NCI-H2227 (cell line): ENCODE measurements at regions not wholly inside any gene's neighbourhood (a gene's known extent, or its start where the extent isn't known, plus 50 kb on each side); places are given as distances from the start of the nearest gene placed in this dataset.

Experiments
- DNase-seq: peaks from one replicate; lab custom pipeline; 2025; ENCODE audit not compliant: unreplicated experiment; lab: John Stamatoyannopoulos, UW

DNA sequence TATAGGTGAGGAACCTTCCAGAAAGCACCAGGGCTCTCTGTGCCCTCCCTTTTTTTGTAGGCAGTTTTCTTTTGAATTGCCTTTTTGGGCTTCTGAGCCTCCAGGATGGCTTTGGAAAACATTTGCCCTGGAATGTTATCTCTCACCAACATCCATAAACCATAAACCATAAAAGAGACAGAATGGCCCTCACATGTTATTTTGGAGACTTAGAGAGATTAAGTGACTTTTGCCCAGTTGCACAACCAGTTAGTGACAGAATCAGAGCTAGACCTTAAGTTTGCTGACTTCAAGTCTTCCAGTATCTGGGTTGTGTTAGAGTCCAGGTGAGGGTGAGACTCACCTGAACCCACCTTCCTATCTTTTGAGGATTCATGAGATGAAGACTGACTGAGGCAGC lies 153.0 kb upstream of the STX18 start:
- DNase-seq = no peak

- peak; percentile 19 for DNase-seq
Observed at GRCh38 chr4:4694296-4694772, 152.5 kb upstream of the STX18 start.

DNA sequence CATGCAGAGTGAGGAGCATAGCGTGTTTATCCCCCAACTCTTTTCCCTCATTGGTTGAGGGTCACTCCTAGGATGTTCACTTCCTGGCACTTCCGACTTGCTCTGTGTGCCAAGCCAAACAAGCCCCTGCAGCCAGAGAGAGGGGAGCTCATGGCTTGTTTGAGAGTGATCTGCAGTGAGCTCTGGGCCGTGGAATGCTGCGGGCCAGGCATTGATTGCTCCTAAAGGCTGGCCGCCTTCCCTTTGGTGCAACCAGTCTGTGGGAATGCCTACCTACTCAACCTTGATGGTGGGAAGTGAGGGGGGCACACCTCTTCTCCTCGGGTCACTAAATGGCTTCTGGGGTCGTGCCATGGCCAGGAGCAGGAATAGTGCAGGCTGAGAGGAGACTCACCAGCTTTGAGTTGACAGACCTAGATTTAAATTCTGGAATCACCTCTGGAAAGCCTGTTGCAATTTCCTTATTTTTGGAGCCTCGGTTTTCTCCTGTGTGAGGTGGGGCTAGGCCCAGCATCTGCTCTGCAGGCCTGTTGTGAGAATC lies 152.0 kb upstream of the STX18 start:
- no peak for DNase-seq

DNA sequence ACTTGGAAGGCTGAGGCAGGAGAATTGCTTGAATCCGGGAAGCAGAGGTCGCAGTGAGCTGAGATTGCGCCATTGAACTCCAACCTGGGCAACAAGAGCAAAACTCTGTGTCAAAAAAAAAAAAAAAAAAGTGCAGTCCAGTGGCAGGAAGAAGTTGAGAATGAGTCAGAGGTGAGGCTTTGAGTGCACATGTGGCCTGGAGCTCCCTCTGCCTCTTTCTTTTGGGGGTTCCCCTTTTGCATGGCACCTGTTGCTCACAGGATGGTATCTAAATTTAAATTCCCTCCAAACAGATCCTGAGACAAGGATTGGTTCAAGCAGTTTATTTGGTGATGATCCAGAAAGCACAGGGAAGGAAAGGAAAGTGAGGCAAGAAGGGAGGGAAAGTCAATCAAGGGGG lies 151.4 kb upstream of the STX18 start:
- no peak for DNase-seq

DNA sequence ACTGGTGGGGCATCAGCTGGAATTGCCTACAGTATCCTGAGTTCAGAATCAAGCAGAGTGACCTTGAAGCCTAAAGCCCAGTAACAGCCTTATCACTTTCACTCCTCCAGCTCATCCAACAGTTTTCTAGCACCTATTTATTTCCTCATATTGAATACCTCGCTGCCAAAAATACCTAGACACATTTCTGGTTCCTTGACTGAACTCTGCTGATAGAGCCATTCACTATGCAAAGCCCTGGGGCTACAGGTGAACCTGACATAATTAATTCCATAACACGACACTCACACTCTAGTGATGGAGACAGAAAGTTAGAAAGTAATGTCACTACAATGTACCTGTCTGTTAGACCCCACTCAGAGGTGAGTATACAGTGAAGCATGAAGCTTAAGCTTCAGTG lies 149.0 kb upstream of the STX18 start:
- no peak for DNase-seq

- DNase-seq = no peak
Observed at GRCh38 chr4:4689694-4690440, 148.0 kb upstream of the STX18 start.

- no peak for DNase-seq
Observed at GRCh38 chr4:4687935-4688727, 146.3 kb upstream of the STX18 start.

DNA sequence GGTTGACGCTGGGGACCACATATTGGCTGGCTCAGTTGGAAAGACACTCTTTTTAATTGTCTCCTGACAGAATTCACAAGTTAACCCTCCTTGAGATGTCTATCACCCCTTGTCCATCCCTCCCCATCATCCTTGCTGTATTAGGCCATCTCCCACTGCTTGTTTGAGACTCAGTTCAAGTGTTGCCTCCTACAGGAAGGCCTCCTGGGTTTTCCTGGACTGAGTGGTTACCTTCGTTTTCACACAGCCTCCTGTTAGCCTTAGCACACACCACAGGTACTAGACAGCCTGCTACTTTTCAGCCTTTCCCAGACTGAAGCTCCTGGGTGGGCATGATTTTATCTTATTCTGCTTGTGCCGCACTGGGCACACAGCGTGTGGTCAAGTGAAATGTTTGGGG lies 145.3 kb upstream of the STX18 start:
- DNase-seq = no peak

GRCh38 chr4:4685810-4686795 lies 144.3 kb upstream of the STX18 start:
- no peak for DNase-seq

DNA sequence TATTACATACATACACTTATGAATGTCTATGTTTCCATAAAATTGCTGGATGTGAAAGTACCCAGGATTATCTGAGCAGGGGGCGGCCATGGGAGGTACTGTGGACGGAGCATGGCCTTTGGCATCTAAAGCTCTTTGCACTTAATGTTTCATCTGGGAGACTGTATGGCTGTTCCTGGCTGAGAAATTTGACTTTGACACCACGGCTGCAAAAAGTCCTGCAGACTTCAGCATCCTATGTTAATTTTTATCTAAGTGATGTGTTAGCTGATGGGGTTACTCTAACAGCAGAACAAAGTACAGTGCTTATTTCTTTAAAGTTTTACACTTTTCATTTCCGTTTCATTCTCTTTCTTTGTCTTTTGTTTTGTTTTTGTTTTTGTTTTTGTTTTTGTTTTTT lies 139.8 kb upstream of the STX18 start:
- no peak for DNase-seq

GRCh38 chr4:4680758-4681157 lies 138.9 kb upstream of the STX18 start:
- DNase-seq = no peak

DNA sequence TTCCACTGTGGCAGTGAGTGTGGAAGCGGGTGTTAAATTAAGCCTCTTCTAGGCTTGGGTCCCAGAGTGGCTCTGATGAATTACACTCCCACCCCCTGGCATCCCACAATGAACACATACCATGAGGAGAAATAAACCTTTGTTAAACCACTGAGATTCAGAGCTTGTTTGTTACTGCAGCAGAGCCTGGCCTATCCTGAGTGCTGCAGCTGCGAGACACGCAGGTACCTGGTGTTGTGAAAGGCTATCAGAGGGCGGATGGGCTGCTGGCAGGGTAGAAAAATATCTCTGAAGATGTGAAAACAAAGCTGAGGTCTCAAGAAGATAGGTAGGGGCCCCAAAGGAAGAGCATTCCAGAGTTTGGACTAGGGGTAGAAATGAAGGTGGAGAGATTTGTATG lies 138.4 kb upstream of the STX18 start:
- no peak for DNase-seq

DNA sequence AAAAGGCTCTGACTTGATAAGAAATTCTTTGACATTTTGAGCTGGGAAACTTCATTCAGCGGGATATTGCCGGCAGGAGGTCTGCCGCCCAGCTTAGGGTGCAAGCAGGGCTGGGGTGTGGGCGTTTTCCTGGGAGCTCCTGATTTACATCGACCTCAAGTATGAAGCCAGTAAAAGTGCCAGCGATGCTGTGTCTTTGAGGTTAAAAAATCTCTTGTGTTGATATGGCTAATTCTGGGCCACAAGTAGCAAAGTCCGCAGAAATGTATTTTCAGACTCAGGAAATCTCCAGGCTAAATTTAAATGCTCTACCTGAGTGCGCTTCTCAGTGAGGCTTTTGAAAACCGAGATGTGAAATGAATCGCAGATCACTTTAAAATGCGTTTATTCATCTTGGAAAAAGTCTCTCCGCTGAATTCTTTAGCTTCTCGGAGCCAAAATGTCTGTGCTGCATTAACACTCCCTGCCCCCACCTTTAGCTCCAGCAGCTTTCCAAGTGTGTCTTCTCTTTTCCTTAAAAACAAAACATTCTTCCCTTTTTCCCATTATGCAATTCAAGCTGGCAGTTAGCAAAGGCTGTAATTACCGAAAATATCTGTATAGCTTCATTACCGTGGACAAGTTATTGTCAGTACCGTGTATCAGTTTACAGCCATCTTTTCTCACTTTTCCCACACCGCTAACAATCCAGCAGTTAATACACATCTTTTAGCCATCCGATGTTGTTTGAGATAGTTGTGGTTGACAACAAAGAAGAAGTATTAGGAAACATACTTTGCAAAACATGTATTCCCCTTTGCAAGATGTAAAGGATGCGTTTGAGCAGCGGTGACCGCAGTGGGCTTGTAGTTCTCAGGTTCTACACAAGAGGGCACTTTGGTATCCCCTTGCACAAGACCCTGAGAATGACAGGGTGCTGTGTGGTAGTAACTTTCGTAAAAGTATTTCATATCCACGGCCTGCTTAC lies 136.0 kb upstream of the STX18 start:
- DNase-seq = peak; percentile 22

DNA sequence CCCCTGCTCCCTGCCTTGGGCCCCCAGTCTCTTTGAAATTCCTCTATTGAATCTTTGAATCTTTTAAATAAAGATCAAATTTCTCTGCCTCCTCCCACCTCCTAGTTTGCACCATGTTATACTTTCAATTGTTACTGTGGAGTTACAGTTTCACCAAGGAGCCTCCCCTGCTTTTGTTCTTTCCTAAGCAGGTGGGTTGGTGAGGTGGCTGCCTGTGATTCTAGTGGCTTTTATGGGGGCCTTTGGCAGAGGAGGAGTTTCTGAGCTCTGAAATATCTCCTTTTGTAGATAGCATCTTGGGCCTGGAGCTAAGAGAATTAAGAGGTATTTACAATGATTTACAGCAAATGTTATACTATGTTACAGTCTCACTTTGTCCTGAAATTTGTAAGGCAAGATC lies 133.8 kb upstream of the STX18 start:
- no peak for DNase-seq

DNA sequence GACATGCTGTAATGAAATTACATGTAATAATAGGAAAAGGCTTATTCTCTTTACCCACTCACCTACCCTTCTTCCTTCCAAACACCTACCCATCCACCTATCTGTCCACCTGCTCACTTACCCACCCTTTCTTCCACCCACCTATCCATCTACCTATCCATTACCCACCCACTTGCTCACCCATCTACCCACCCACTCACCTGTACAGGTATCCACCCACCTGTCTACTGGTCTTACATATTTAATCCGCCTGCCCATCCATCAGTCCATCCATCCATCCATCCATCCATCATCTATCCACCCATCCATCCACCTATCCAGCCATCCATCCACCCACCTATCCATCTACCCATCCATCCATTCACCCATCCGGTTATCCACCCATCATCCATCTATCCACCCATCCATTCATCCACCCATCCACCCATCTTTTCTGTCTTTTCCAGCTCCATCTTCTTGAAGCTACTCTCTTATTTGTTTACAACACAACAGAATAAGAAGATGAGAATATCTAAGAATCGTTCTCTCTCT lies 133.3 kb upstream of the STX18 start:
- no peak for DNase-seq

- no peak for DNase-seq
Observed at GRCh38 chr4:4673070-4673469, 131.2 kb upstream of the STX18 start.

GRCh38 chr4:4672402-4672801 lies 130.6 kb upstream of the STX18 start:
- no peak for DNase-seq

DNA sequence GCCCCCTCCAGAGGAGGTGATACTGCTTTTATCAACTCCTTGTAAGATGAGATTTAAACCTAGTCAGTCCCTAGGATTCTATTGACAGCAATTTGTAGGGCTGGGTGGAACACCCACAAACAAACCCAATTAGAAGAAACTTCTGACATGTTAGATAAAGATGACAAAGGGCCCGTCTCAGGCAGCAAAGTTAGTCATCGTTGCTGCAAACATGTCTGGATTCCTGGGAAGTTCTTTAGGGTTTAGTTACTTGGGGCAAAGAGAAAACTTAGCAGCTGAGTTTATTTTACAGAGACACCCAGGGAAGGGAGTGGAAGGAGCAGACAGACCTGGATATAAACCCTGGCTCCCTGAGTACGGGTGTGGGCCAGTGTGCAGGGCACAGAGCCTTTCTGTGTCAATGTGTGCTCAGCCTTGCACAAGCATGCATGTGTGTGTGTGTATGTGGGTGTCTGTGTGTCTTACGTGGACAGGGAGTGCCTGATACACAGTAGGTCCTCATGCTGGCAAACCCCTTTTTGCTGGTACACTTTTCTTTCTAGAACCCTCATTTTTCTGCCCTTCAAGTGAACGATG lies 130.0 kb upstream of the STX18 start:
- DNase-seq = no peak

- DNase-seq = no peak
Observed at GRCh38 chr4:4670869-4671268, 129.0 kb upstream of the STX18 start.
